Left cardiac atrium (tissue), 4 donors: ENCODE measurements at regions not wholly inside any gene's neighbourhood (a gene's known extent, or its start where the extent isn't known, plus 50 kb on each side); places are given as distances from the start of the nearest gene placed in this dataset.

Source experiments
- ATAC-seq, 2 donors: fragments of 200-7000 bp; cut with Tn5 transposase; one replicate each; pipeline ENCODE4 v1.9.1; 2020; ENCODE audit warnings: mild to moderate bottlenecking in 2 of 2, moderate library complexity in 2 of 2
- DNase-seq: peaks from one replicate; pipeline ENCODE4 v3.0.0-alpha.2; 2020
- intact Hi-C, 2 donors: fragments of 100-400 bp; cut with DNase I; formaldehyde crosslinking; loops; one replicate each; pipeline versions ENCODE4 v1.14.1 to v1.15.1; 2022 to 2023
- donor health status: DM: no; HTN: yes; CAD: no.
- donor health status: DM: no; HTN: yes; CAD: no; lungs with severe emphysema.
- donor health status: DM: yes; HTN: yes; CAD: no.
- donor health status: Dilated cardiomyopathy.

- DNase-seq (no peak), ATAC-seq (no peak)
- intact Hi-C loops = no loop called here
Measured at GRCh38 chr9:106639873-106640568, 222.9 kb upstream of the ZNF462 start.

- DNase-seq (no peak), ATAC-seq (no peak)
- intact Hi-C loops = no loop called here
Measured at GRCh38 chr9:106643211-106643930, 219.6 kb upstream of the ZNF462 start.

GRCh38 chr9:106644661-106645060 lies 218.3 kb upstream of the ZNF462 start:
- DNase-seq = no peak
- intact Hi-C loops = no loop called here
- ATAC-seq = no peak

GRCh38 chr9:106648799-106649198 lies 214.2 kb upstream of the ZNF462 start:
- DNase-seq (no peak), ATAC-seq (no peak)
- intact Hi-C loops = no loop called here

- ATAC-seq (no peak), DNase-seq (no peak)
- intact Hi-C loops = no loop called here
Measured at GRCh38 chr9:106649664-106650063, 213.3 kb upstream of the ZNF462 start.

GRCh38 chr9:106653213-106653612 lies 209.8 kb upstream of the ZNF462 start:
- intact Hi-C loops = no loop called here
- DNase-seq = no peak
- peak; percentile 64 to 79 for ATAC-seq

GRCh38 chr9:106655966-106656365 lies 207.0 kb upstream of the ZNF462 start:
- DNase-seq (no peak), ATAC-seq (no peak)
- intact Hi-C loops = no loop called here

- intact Hi-C loops = no loop called here
- no peak for DNase-seq
- ATAC-seq = peak in 1 of 2 donors; percentile 14
Measured at GRCh38 chr9:106657926-106658325, 205.0 kb upstream of the ZNF462 start.

- intact Hi-C loops = no loop called here
- no peak for ATAC-seq
- no peak for DNase-seq
Measured at GRCh38 chr9:106668534-106668933, 194.4 kb upstream of the ZNF462 start.

GRCh38 chr9:106669835-106670234 lies 193.1 kb upstream of the ZNF462 start:
- ATAC-seq = no peak
- intact Hi-C loops = loop anchor here in 1 of 2 donors (10.0 kb wide), 1 partner anchor 195 kb away; the partner anchor contains the start of gene ZNF462
- DNase-seq = no peak

GRCh38 chr9:106670418-106670817 lies 192.5 kb upstream of the ZNF462 start:
- intact Hi-C loops = loop anchor here in 1 of 2 donors (10.0 kb wide), 1 partner anchor 194 kb away; the partner anchor contains the start of gene ZNF462
- no peak for DNase-seq
- ATAC-seq = peak; percentile 26 to 55

GRCh38 chr9:106675780-106676179 lies 187.2 kb upstream of the ZNF462 start:
- intact Hi-C loops = loop anchor here in 1 of 2 donors (10.0 kb wide), 1 partner anchor 189 kb away; the partner anchor contains the start of gene ZNF462
- ATAC-seq (peak; percentile 93 to 95), DNase-seq (peak; percentile 36)

- intact Hi-C loops = loop anchor here in 1 of 2 donors (10.0 kb wide), 1 partner anchor 187 kb away; the partner anchor contains the start of gene ZNF462
- DNase-seq = no peak
Measured at GRCh38 chr9:106677374-106677773, 185.6 kb upstream of the ZNF462 start.

GRCh38 chr9:106677830-106678229 lies 185.1 kb upstream of the ZNF462 start:
- DNase-seq (no peak), ATAC-seq (peak in 1 of 2 donors; percentile 29)
- intact Hi-C loops = loop anchor here in 1 of 2 donors (10.0 kb wide), 1 partner anchor 187 kb away; the partner anchor contains the start of gene ZNF462

More at GRCh38 chr9:106677374-106677773, 185.6 kb upstream of the ZNF462 start:
- ATAC-seq = no peak

GRCh38 chr9:106678273-106678672 lies 184.7 kb upstream of the ZNF462 start:
- DNase-seq (no peak), ATAC-seq (no peak)
- intact Hi-C loops = loop anchor here in 1 of 2 donors (10.0 kb wide), 1 partner anchor 187 kb away; the partner anchor contains the start of gene ZNF462

GRCh38 chr9:106682420-106682819 lies 180.5 kb upstream of the ZNF462 start:
- intact Hi-C loops = no loop called here
- no peak for DNase-seq
- peak in 1 of 2 donors; percentile 90 for ATAC-seq

GRCh38 chr9:106683454-106683853 lies 179.5 kb upstream of the ZNF462 start:
- DNase-seq = no peak
- intact Hi-C loops = no loop called here
- ATAC-seq = no peak

- no peak for ATAC-seq
- intact Hi-C loops = no loop called here
Measured at GRCh38 chr9:106684940-106685695, 177.8 kb upstream of the ZNF462 start.

GRCh38 chr9:106689089-106689488 lies 173.9 kb upstream of the ZNF462 start:
- ATAC-seq = no peak
- DNase-seq = no peak
- intact Hi-C loops = no loop called here

More at GRCh38 chr9:106684940-106685695, 177.8 kb upstream of the ZNF462 start:
- DNase-seq = no peak
